Neural progenitor cell (in vitro differentiated cells): ENCODE measurements at regions not wholly inside any gene's neighbourhood (a gene's known extent, or its start where the extent isn't known, plus 50 kb on each side); places are given as distances from the start of the nearest gene placed in this dataset.

Experiments
- DNase-seq: peaks from one replicate; pipeline ENCODE4 v3.0.0-alpha.2; 2016; ENCODE audit warnings: low spot score
- H2AFZ ChIP-seq: fragments of 200-600 bp; sonication (generic); replicated peaks from 2 replicates; pipeline ENCODE4 v1.6.1; 2016; ENCODE audit warnings: antibody characterized with exemption
- H3F3A ChIP-seq: fragments of 200-600 bp; sonication (generic); 2 replicates; pipeline ENCODE4 v1.6.1; 2016; ENCODE audit warnings: antibody characterized with exemption, low read depth
- H3K27ac ChIP-seq: fragments of 200-600 bp; sonication (generic); 2 replicates; pipeline ENCODE4 v1.5.1; 2016; ENCODE audit warnings: mild to moderate bottlenecking
- H3K27me3 ChIP-seq: fragments of 200-600 bp; sonication (generic); 2 replicates; pipeline ENCODE4 v1.6.1; 2016; ENCODE audit warnings: mild to moderate bottlenecking, moderate library complexity
- H3K36me3 ChIP-seq: fragments of 200-600 bp; sonication (generic); 2 replicates; pipeline ENCODE4 v1.5.1; 2016
- H3K4me1 ChIP-seq: fragments of 200-600 bp; sonication (generic); 2 replicates; pipeline ENCODE4 v1.6.1; 2016; ENCODE audit warnings: mixed run types
- H3K4me2 ChIP-seq: fragments of 200-600 bp; sonication (generic); 2 replicates; pipeline ENCODE4 v1.6.1; 2016
- H3K4me3 ChIP-seq: fragments of 200-600 bp; sonication (generic); 2 replicates; pipeline ENCODE4 v1.5.1; 2016
- H3K79me2 ChIP-seq: fragments of 200-600 bp; sonication (generic); 2 replicates; pipeline ENCODE4 v1.6.1; 2016; ENCODE audit warnings: low read depth
- H3K9ac ChIP-seq: fragments of 200-600 bp; sonication (generic); 2 replicates; pipeline ENCODE4 v1.6.1; 2016
- H3K9me3 ChIP-seq: fragments of 200-600 bp; sonication (generic); 2 replicates; pipeline ENCODE4 v1.5.1; 2016; ENCODE audit warnings: low read depth
- H4K20me1 ChIP-seq: fragments of 200-600 bp; sonication (generic); 2 replicates; pipeline ENCODE4 v1.6.1; 2016; ENCODE audit warnings: low read depth
- H3K27ac Mint-ChIP-seq: 3 replicates; pipeline ENCODE4 v1.8.0; 2021; ENCODE audit warnings: mixed read lengths
- H3K27me3 Mint-ChIP-seq: 2 replicates; pipeline ENCODE4 v1.8.0; 2022; ENCODE audit warnings: low read depth, mild to moderate bottlenecking, inconsistent platforms, moderate library complexity, mixed read lengths; ENCODE audit not compliant: insufficient read depth
- H3K36me3 Mint-ChIP-seq: 3 replicates; pipeline ENCODE4 v1.8.0; 2021; ENCODE audit warnings: mixed read lengths
- H3K4me1 Mint-ChIP-seq: 3 replicates; pipeline ENCODE4 v1.8.0; 2021; ENCODE audit warnings: mixed read lengths
- H3K4me3 Mint-ChIP-seq: 3 replicates; pipeline ENCODE4 v1.8.0; 2021; ENCODE audit warnings: mild to moderate bottlenecking, moderate library complexity, mixed read lengths
- H3K9me3 Mint-ChIP-seq: 3 replicates; pipeline ENCODE4 v1.8.0; 2020; ENCODE audit warnings: mixed read lengths
- EZH2 ChIP-seq: fragments of 200-600 bp; sonication (generic); IDR thresholded peaks from 2 replicates; pipeline ENCODE4 v1.6.1; 2017; ENCODE audit warnings: antibody characterized with exemption, mild to moderate bottlenecking, moderate library complexity
- EZH2phosphoT487 ChIP-seq: fragments of 200-600 bp; sonication (generic); IDR thresholded peaks from 2 replicates; pipeline ENCODE4 v1.6.1; 2017; ENCODE audit warnings: antibody characterized with exemption
- TF ChIP-seq, protein P1 (sequence below): fragments of 200-600 bp; sonication (generic); IDR thresholded peaks from 2 replicates; pipeline ENCODE4 v1.5.1; 2017; ENCODE audit warnings: antibody characterized with exemption, mild to moderate bottlenecking

DNA sequence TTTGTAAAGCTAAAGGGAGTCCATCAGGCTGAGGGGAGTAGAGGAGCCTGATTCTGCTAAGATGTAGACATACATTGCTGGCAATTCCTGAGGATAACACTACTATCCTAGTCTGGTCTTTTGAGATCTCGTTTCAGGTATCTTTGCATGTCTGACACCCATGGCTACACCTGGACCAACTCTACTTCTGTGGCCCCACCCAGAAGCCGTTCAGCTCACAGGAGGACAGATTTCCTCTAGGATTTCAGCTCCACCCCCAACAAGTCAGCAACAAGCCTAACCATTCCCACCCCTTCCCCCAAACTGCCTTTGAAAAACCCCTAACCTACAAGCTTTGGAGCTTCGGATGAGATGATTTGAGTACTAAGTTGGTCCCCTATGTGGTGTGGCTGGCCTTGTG is 848.2 kb downstream of the NLGN4X start:
- Histone ChIP-seq H3K9ac (no peak overlapping the region), H3K79me2 (no peaks in the 10 kb centered on the region), H3K27ac (no peak overlapping the region), H4K20me1 (no peaks in the 10 kb centered on the region), H3K36me3 (no peaks in the 10 kb centered on the region), H3K4me2 (no peak overlapping the region), H3K4me1 (no peaks in the 10 kb centered on the region), H3K9me3 (no peaks in the 10 kb centered on the region), H2AFZ (no peak overlapping the region), H3K27me3 (no peaks in the 10 kb centered on the region), H3F3A (no peaks in the 10 kb centered on the region), H3K4me3 (no peak overlapping the region)
- no peaks in the 10 kb centered on the region for H3K9me3 Mint-ChIP-seq
- no peak for DNase-seq
- H3K4me1 Mint-ChIP-seq: no peaks in the 10 kb centered on the region
- no peak overlapping the region for H3K4me3 Mint-ChIP-seq
- H3K27me3 Mint-ChIP-seq: peaks cover 2% of the 10 kb centered on the region
- TF ChIP-seq EZH2 (no peak), EZH2phosphoT487 (no peak)
- TF ChIP-seq, protein P1, sequence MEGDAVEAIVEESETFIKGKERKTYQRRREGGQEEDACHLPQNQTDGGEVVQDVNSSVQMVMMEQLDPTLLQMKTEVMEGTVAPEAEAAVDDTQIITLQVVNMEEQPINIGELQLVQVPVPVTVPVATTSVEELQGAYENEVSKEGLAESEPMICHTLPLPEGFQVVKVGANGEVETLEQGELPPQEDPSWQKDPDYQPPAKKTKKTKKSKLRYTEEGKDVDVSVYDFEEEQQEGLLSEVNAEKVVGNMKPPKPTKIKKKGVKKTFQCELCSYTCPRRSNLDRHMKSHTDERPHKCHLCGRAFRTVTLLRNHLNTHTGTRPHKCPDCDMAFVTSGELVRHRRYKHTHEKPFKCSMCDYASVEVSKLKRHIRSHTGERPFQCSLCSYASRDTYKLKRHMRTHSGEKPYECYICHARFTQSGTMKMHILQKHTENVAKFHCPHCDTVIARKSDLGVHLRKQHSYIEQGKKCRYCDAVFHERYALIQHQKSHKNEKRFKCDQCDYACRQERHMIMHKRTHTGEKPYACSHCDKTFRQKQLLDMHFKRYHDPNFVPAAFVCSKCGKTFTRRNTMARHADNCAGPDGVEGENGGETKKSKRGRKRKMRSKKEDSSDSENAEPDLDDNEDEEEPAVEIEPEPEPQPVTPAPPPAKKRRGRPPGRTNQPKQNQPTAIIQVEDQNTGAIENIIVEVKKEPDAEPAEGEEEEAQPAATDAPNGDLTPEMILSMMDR: no peak
- no peak overlapping the region for H3K27ac Mint-ChIP-seq
- H3K36me3 Mint-ChIP-seq: no peaks in the 10 kb centered on the region

DNA sequence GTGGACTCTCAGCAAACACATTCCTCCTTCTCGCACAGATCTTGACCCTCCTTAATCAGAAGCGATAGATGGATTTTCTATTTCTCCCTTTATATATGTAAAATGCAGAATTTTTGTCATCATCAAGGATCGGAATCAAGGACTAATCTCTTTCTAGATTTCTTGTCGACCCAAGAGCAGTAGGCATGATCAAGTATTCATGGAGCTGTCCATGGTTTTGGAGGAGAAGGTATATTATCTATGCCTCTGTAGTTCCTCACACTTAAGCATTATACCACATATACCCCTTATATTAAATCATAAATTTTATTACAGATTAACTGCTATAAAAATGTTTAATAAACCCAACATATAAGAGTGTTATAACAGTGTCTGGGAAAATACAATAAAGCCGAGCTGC is 886.8 kb downstream of the NLGN4X start:
- no peak overlapping the region for H3K27ac Mint-ChIP-seq
- no peaks in the 10 kb centered on the region for H4K20me1 ChIP-seq
- no peak for DNase-seq
- no peak overlapping the region for H2AFZ ChIP-seq
- TF ChIP-seq EZH2phosphoT487 (no peak), EZH2 (no peak)
- TF ChIP-seq, protein P1: no peak
- H3K9me3 ChIP-seq: no peaks in the 10 kb centered on the region
- H3K4me1 ChIP-seq: no peaks in the 10 kb centered on the region
- no peaks in the 10 kb centered on the region for H3K79me2 ChIP-seq
- no peaks in the 10 kb centered on the region for H3F3A ChIP-seq
- H3K27me3 Mint-ChIP-seq: no peaks in the 10 kb centered on the region
- H3K36me3 ChIP-seq: no peaks in the 10 kb centered on the region
- H3K4me3 Mint-ChIP-seq: no peak overlapping the region
- no peak overlapping the region for H3K9ac ChIP-seq
- no peaks in the 10 kb centered on the region for H3K4me1 Mint-ChIP-seq
- no peak overlapping the region for H3K27ac ChIP-seq
- no peaks in the 10 kb centered on the region for H3K27me3 ChIP-seq
- H3K36me3 Mint-ChIP-seq: no peaks in the 10 kb centered on the region
- H3K4me3 ChIP-seq: no peak overlapping the region
- no peak overlapping the region for H3K4me2 ChIP-seq
- H3K9me3 Mint-ChIP-seq: peaks cover 5% of the 10 kb centered on the region

DNA sequence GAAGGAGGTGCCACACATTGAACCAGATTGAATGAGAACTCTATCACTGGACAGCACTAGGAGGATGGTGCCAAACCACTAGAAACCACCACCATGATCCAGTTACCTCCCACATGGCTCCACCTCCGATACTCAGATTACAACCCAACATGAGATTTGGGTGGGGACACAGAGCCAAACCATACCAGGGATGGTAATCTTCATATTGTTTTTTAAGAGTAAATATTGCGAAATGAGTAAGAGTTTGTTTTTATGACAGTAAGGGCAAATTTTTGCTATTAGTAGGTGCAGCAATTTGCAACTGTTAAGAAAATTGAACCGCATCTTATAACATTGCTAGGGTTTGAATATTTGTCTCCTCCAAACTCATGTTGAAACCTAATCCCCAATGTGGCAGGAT is 891.5 kb downstream of the NLGN4X start:
- H3K27me3 Mint-ChIP-seq: peaks cover 6% of the 10 kb centered on the region
- no peaks in the 10 kb centered on the region for H3K4me1 ChIP-seq
- no peak for TF ChIP-seq EZH2phosphoT487
- TF ChIP-seq, protein P1: no peak
- TF ChIP-seq EZH2: no peak
- no peaks in the 10 kb centered on the region for H3K27me3 ChIP-seq
- no peaks in the 10 kb centered on the region for H3F3A ChIP-seq
- no peak overlapping the region for H3K4me2 ChIP-seq
- DNase-seq: no peak
- no peak overlapping the region for H2AFZ ChIP-seq
- H4K20me1 ChIP-seq: no peaks in the 10 kb centered on the region
- H3K9ac ChIP-seq: no peak overlapping the region
- no peak overlapping the region for H3K4me3 Mint-ChIP-seq
- H3K27ac ChIP-seq: no peak overlapping the region
- no peak overlapping the region for H3K4me3 ChIP-seq
- no peaks in the 10 kb centered on the region for H3K36me3 Mint-ChIP-seq
- no peaks in the 10 kb centered on the region for H3K79me2 ChIP-seq
- no peaks in the 10 kb centered on the region for H3K9me3 ChIP-seq
- peaks cover 15% of the 10 kb centered on the region for H3K9me3 Mint-ChIP-seq
- H3K27ac Mint-ChIP-seq: no peak overlapping the region
- no peaks in the 10 kb centered on the region for H3K4me1 Mint-ChIP-seq
- no peaks in the 10 kb centered on the region for H3K36me3 ChIP-seq

DNA sequence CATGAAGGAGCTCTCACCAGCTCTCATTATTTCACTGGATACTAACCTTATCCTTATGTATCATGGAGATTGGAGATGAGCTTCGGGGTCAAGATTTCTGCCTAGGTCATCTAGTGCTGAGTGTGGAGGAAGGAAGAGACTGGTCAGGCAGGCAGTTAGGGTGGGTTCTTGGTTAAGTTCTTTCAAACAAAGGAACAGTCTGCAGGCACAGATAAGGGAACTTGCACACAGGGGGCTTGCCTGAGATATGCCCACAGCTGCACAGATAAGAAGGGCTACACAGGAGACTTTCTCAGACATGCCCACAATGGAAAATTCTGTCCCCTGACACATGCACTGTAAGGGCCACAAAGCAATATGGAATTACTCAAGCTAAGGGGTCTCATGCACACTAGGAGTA is 904.1 kb downstream of the NLGN4X start:
- Histone ChIP-seq H3K27me3 (no peaks in the 10 kb centered on the region), H3K79me2 (no peaks in the 10 kb centered on the region), H3K36me3 (no peaks in the 10 kb centered on the region), H3K4me1 (no peaks in the 10 kb centered on the region), H3K27ac (no peak overlapping the region), H3K4me2 (no peak overlapping the region), H3K9ac (no peak overlapping the region), H3K9me3 (no peaks in the 10 kb centered on the region), H2AFZ (no peak overlapping the region), H3F3A (no peaks in the 10 kb centered on the region), H4K20me1 (no peaks in the 10 kb centered on the region), H3K4me3 (no peak overlapping the region)
- Mint-ChIP-seq H3K27ac (no peak overlapping the region), H3K4me1 (no peaks in the 10 kb centered on the region), H3K9me3 (no peaks in the 10 kb centered on the region), H3K4me3 (no peak overlapping the region), H3K27me3 (peaks cover 2% of the 10 kb centered on the region), H3K36me3 (no peaks in the 10 kb centered on the region)
- TF ChIP-seq, protein P1: no peak
- TF ChIP-seq EZH2 (no peak), EZH2phosphoT487 (no peak)
- no peak for DNase-seq
